ENCODE measurements at regions not wholly inside any gene's neighbourhood (a gene's known extent, or its start where the extent isn't known, plus 50 kb on each side); places are given as distances from the start of the nearest gene placed in this dataset.

DNA sequence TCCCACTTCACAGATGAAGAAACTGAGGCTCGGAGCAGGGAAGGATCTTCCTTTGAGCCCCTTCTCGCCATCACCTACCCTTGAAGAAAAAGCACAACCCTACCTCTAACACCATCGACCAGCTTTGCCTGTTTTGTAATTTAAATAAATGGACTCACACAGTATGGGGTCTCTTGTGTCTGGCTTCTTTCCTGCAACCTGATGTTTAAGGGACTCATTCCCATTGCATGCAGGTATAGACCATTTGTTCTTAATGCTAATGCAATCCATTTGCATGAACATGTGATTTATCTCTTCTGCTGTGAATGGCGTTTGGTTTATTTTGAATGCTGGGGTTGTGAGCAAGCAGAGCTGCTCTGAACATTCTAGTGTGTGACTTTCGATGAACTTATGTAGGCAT, 150.8 kb upstream of the FOXF1 start:
- ChIA-PET CTCF (interaction anchor here (0.7 kb wide), 1 partner anchor 287 kb away, joined by 3 read pairs; no protein-coding TSS in a partner anchor), POLR2A (ENCODE audit: low non-redundant PET) (no interaction called here)
- DNase-seq (ENCODE audit: low spot score) = no peak
- TF ChIP-seq, protein P1, sequence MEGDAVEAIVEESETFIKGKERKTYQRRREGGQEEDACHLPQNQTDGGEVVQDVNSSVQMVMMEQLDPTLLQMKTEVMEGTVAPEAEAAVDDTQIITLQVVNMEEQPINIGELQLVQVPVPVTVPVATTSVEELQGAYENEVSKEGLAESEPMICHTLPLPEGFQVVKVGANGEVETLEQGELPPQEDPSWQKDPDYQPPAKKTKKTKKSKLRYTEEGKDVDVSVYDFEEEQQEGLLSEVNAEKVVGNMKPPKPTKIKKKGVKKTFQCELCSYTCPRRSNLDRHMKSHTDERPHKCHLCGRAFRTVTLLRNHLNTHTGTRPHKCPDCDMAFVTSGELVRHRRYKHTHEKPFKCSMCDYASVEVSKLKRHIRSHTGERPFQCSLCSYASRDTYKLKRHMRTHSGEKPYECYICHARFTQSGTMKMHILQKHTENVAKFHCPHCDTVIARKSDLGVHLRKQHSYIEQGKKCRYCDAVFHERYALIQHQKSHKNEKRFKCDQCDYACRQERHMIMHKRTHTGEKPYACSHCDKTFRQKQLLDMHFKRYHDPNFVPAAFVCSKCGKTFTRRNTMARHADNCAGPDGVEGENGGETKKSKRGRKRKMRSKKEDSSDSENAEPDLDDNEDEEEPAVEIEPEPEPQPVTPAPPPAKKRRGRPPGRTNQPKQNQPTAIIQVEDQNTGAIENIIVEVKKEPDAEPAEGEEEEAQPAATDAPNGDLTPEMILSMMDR (conservative IDR thresholded peaks at IDR 0.05; ENCODE audit: low read depth) = no peak
- no peak overlapping the region for H3K27ac ChIP-seq

DNA sequence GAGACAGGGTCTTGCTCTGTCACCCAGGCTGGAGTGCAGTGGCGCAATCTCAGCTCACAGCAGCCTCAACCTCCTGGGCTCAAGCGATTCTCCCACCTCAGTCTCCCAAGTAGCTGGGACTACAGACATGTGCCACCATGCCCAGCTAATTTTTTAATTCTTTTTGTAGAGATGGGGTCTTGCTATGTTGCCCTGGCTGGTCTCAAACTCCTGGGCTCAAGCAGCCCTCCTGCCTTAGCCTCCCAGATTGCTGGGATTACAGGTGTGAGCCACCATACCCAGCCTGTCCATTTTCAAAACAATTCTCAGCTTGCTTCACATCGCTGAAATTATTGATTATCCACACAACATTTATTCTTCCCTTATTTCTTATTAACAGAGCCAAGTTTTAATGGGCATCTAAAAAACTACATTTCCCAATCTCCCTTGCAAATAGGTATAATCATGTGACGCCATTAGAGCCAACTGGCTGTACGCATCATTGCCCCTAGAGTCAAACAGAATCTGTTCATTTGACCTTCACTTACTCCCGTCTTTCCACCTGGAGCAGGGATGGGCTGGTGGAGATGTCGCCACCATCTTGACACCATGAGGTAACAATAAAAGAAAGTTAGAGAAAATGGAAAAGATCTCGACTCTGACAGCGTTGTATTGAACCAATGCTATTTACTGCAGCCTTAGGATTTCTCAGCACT, 148.0 kb upstream of the FOXF1 start:
- ChIA-PET POLR2A (ENCODE audit: low non-redundant PET) (no interaction called here), CTCF (no interaction called here)
- no peak overlapping the region for H3K27ac ChIP-seq
- TF ChIP-seq, protein P1 (conservative IDR thresholded peaks at IDR 0.05; ENCODE audit: low read depth) = no peak
- DNase-seq (ENCODE audit: low spot score) = no peak

DNA sequence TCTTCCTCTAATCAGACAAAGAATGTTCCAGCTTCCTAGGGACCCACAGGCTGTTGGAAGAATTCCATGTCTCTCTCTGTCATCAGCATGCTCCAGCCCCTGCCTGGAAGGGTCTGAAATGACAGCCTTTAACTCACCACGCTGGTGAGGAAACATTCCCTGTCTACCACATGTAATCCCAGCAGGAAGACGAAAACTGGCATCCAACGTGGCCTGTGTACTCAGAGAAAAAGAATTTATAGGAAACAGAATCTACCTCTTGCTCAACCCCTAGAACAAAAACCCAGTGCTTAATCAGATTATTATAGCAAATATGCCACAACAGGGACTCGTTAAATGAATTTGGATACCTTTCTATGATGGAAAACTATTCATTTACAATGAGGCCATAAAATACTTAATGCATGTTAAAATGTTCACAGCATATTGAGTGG, 147.3 kb upstream of the FOXF1 start:
- DNase-seq (ENCODE audit: low spot score) = peak; percentile 38
- TF ChIP-seq, protein P1 (conservative IDR thresholded peaks at IDR 0.05; ENCODE audit: low read depth) = no peak
- ChIA-PET POLR2A (ENCODE audit: low non-redundant PET) (no interaction called here), CTCF (no interaction called here)
- H3K27ac ChIP-seq = no peak overlapping the region

DNA sequence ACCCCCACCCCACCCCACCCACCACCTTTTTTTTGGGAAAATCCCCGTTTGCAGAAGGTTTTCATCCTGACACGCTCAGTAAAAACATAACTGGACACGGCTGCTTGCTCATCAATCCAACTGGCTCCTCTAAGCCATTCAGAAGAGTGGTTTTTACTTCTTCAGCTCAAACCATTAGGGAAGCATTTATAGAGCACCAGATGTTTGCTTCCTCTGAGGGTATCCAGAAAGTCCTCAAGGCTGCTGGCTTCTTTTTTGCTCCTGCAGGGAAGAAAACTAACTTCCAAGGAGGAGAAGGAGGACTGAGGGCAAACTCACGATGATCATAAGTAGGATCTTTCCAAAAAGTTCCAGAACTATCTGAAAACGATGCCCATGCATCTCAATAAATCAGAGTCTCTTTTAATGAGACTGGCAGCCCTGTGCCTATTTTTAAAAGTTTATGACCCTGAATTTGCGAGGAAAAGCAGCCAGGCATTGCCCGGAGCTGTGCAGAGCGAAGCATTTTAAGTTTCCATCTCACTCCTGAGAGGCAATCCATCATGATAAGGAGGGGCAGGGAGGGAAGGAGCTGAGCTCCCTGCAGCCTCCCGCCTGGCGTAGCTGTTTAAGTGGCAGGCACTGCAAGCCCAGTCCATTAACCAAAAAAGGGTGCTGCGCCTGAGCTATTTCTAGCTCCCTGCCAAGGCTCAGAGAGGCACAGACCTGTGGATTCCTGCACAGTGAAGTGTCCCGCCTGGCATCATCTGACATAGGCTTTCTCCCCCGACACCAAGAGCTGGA, 146.3 kb upstream of the FOXF1 start:
- TF ChIP-seq, protein P1 (conservative IDR thresholded peaks at IDR 0.05; ENCODE audit: low read depth) = no peak
- POLR2A ChIA-PET (ENCODE audit: low non-redundant PET) = no interaction called here
- H3K27ac ChIP-seq = no peak overlapping the region
- DNase-seq (ENCODE audit: low spot score) = no peak
- CTCF ChIA-PET = interaction anchor here (0.6 kb wide), 1 partner anchor 1639 kb away, joined by 4 read pairs; no protein-coding TSS in a partner anchor

DNA sequence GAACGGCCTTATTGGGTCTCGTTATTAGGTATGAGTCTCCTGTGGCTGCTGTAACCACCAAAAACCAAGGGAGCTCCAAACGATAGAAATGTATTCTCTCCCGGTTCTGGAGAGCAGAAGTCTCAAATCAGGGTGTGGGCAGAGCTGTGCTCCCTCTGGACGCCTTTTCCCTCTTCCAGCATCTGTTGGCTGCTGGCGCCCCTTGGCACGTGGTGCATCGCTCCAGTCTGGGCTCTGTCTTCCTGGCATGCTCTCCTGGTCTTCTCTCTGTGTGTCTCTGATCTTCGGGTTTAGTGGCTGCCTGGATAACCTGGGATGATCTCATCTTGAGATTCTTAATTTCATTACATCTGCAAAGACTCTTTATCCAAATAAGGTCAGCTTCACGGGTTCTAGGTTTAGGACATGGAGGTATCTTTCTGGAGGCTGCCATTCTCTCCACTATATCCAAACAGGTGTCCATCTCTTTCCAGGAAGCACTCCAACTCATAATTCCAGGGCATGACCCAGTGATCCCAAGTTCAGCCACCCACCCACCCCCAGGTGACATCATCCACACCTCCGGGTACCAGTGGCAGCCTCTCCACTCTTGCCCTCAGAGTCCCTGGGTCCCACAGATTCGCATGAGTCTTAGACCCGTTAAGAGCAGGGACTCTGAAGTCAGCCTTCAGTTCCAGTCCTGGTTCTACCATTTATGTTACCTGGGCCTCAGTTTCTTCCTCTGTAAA, 145.5 kb upstream of the FOXF1 start:
- ChIA-PET CTCF (interaction anchor here (0.6 kb wide), 1 partner anchor 1638 kb away, joined by 4 read pairs; no protein-coding TSS in a partner anchor), POLR2A (ENCODE audit: low non-redundant PET) (no interaction called here)
- no peak for DNase-seq (ENCODE audit: low spot score)

More for the DNA sequence above, 145.5 kb upstream of the FOXF1 start:
- H3K27ac ChIP-seq = no peak overlapping the region
- TF ChIP-seq, protein P1 (conservative IDR thresholded peaks at IDR 0.05; ENCODE audit: low read depth) = no peak
